ENCODE measurements at regions not wholly inside any gene's neighbourhood (a gene's known extent, or its start where the extent isn't known, plus 50 kb on each side); places are given as distances from the start of the nearest gene placed in this dataset.

GRCh38 chr12:65643595-65644386 is 180.5 kb upstream of the HMGA2 start:
- no peak for TF ChIP-seq CTCF (IDR thresholded peaks at IDR 0.05; ENCODE audit: insufficient read depth, low read depth, low read length)
- DNase-seq (ENCODE audit: low read depth) = no peak
- no peak overlapping the region for H3K4me3 ChIP-seq (ENCODE audit: low read depth, low read length)

GRCh38 chr12:65646127-65646643 is 178.1 kb upstream of the HMGA2 start:
- no peak overlapping the region for H3K4me3 ChIP-seq (ENCODE audit: low read depth, low read length)
- no peak for DNase-seq (ENCODE audit: low read depth)
- TF ChIP-seq CTCF (IDR thresholded peaks at IDR 0.05; ENCODE audit: insufficient read depth, low read depth, low read length) = no peak

GRCh38 chr12:65647074-65647473 is 177.2 kb upstream of the HMGA2 start:
- TF ChIP-seq CTCF (IDR thresholded peaks at IDR 0.05; ENCODE audit: insufficient read depth, low read depth, low read length) = no peak
- H3K4me3 ChIP-seq (ENCODE audit: low read depth, low read length) = no peak overlapping the region
- no peak for DNase-seq (ENCODE audit: low read depth)

GRCh38 chr12:65648461-65648860 is 175.8 kb upstream of the HMGA2 start:
- no peak for TF ChIP-seq CTCF (IDR thresholded peaks at IDR 0.05; ENCODE audit: insufficient read depth, low read depth, low read length)
- H3K4me3 ChIP-seq (ENCODE audit: low read depth, low read length) = no peak overlapping the region
- peak; percentile 28 for DNase-seq (ENCODE audit: low read depth)

GRCh38 chr12:65649126-65649525 is 175.2 kb upstream of the HMGA2 start:
- peak; percentile 89 for DNase-seq (ENCODE audit: low read depth)
- no peak overlapping the region for H3K4me3 ChIP-seq (ENCODE audit: low read depth, low read length)
- TF ChIP-seq CTCF (IDR thresholded peaks at IDR 0.05; ENCODE audit: insufficient read depth, low read depth, low read length) = no peak

GRCh38 chr12:65651060-65651459 is 173.2 kb upstream of the HMGA2 start:
- no peak overlapping the region for H3K4me3 ChIP-seq (ENCODE audit: low read depth, low read length)
- no peak for DNase-seq (ENCODE audit: low read depth)
- TF ChIP-seq CTCF (IDR thresholded peaks at IDR 0.05; ENCODE audit: insufficient read depth, low read depth, low read length) = no peak
